ENCODE measurements at regions not wholly inside any gene's neighbourhood (a gene's known extent, or its start where the extent isn't known, plus 50 kb on each side); places are given as distances from the start of the nearest gene placed in this dataset.
A peak's percentile ranks its signal among the peaks of the same experiment; 100 is the strongest.

DNA sequence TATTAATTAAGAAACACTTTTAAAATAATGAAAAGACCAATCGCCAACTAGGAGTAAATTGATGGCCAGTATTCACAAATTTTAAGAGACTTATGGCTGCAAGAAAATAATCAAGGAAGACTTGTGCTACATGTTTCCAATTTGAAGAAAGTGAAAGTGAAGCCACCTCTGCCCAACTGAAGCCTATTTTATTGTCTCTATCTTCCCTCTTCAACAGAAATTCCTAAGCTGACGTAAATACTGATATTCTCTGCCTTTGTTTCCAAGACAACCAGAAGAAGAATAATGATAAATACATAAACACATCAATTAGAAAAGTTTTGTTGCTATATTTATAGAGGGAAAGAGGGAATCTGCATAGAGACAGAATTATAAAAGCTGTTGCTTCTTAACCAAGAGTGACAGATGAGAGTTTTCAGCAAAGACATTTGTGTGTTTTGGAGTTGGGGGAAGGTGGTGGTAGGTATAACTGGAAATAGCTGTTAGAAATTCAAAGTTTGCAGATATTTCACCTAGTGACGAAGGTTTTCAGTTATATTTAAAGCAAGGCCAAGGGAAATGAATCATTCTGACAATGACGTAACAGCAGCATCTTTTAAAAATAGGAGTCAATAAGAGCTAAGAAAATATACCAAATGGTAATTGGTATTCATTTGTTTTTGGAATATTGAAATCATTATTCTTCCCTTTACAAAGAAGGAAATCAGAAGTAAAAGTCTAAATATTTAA is 576.6 kb upstream of the SORCS1 start:
- peak; percentile 25 for DNase-seq

DNA sequence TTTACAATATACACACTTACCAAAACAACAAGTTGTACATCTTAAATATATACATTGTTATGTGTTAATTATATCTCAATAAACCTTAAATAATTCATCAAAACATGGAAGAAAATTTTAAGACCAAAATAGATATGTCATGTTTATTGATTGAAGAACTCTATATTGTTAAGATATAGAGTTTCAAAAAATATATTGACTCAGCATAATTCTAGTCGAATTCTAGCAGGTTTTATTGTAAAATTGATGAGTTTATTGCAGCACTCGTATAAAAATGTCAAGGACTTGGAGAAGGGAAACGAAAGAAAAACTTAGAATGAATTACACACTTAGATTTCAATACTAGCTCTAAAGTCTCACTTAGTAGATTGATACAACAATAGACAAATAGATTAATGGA is 575.4 kb upstream of the SORCS1 start:
- no peak for DNase-seq

DNA sequence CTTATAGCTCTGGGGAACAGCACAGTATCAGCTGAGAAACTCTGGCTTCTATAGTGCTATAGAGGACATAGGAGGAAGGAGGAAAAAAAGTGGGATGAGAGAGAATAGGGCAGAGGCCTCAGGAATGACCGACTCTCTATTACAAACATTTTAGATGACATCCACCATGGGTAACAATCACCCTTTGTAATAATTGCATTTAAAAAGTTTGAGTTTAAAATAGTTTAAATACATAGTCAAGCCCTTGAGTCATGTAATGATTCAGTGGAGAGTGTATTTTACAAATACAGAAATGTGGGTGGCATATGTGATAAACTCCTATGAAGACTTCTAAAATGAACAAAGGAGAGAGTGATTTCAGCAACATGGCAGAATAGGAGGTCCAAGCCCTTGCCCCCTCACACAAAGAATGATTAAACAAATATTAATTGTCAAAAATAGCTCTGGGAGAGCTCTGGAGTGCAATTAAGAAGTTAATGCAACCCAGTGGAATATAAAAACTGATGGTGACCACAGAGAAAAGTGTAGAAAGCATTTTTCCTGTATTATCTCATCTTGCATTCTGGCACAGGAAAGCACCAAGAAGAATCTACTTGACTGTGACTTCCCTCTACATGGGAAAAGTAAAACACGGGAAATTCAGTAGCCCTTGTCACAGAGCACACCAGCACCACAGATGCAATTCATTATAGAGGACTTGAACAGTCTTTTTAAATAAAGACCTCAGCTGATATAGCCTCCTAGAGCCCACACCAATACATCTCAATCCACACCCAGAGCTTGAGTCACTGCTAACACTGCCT is 569.0 kb upstream of the SORCS1 start:
- peak; percentile 73 for DNase-seq

DNA sequence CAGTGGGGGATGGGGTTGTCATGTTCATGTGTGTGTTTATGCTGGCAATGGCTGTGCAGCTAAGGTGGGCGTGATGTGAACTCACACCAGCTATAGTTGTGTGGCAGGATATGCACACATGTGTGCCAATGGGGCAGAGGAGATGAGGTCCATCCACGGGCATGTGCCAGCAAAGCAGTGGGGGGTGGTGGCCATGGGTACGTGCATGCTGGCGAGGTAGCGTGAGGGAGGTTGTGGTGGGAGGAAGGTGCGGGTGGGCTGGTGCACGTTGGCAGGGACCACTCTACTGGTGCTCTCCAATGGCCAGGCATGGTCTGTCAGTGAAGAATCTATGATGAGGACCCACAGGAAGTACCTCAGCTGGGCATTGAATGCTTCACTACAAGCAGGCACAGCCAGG is 567.5 kb upstream of the SORCS1 start:
- DNase-seq, result no peak

DNA sequence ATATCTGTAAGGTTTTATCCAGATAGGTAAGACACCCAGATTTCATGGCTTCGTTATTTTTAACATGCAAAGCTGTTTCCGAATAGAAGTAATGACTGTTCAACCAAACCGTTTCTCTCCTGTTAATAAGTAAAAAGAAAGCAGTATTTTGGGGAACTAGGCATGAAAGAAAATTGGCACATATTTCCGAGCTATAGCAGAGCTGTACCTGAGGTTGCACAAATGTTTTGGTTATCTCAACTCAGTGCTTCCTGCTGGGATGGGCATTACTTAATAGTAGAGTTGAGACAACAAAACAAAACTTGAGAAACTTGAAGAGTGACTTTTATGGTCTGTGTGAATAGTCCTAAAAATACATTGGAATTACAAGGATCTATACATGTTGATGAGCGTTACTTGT is 564.3 kb upstream of the SORCS1 start:
- DNase-seq, result no peak

DNA sequence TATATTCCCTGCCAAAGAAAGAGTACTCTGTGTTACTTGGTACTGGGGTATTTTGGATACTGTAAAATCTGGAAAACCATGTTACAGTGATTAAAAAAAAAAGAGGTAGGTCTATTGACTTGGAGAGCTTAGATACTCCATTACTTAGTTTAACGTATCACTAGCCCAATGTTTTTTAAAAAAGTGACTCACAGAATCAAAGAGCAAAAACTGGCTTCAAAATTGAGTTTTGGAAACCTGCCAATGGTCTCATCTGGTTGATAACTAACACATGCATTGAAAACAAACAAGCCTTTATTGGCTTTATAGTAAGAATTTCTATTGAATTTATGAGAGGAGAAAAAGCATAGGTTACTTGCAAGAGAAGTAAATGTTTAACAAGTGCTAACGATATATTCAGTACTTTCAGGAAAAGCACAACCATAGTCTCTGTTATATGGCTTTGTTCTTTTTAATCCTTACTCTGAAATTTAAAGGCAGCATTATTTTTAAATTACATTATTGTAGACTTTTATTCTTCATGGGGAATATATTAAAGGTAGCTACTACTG is 563.3 kb upstream of the SORCS1 start:
- peak; percentile 59 for DNase-seq

DNA sequence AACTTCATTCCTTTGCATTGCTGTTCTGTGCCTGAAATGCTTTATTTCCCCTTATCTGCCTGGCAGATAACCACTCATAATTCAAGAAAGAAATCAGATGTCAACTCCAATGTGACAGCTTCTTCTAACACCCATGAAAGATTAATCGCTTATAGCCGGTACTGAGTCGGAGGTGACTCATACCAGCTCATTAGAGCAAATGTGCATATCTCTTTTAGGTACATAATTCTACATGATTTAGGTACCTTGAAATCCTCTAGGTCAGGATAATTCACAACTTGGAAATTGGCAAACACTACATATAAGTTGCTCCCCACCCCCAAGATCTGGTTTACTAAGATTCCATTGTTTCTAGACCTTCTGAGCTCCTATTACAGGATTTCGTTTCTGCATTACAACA is 554.4 kb upstream of the SORCS1 start:
- no peak for DNase-seq

DNA sequence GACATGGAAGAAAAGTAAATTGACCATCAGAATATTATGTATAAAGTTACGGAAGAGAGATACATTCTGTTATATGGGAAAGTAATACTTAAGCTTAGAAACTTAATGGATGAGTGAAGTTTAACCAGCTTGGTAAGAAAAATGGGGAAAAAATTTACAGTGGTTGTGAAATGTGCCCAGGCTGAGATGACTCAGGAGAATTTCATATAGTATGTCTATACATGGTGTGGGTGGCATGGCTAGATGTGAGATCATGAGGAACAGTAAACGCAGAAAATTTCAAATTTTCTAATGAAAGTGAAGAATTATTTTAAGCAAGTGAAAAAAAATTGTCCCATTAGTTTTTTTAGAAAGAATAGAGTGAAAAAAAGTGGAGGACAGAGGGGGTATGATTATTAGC is 552.5 kb upstream of the SORCS1 start:
- no peak for DNase-seq

DNA sequence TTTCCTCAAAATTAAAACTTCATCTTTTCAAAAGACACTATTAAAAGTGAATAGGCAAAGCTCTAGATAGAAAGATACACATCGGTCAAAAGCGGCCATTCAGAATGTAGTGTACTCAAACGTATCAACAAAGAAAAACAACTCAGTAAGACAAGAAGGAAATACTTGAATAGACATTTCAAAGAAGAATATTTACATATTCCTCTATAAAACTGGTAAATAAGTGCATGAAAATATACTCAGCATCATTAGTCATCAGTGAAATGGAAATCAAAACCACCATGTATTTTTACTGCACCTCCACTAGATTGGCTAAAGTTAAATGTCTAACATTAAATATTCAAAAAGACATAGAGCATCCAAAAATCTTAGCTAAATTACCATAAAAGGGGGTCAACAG is 551.1 kb upstream of the SORCS1 start:
- no peak for DNase-seq

DNA sequence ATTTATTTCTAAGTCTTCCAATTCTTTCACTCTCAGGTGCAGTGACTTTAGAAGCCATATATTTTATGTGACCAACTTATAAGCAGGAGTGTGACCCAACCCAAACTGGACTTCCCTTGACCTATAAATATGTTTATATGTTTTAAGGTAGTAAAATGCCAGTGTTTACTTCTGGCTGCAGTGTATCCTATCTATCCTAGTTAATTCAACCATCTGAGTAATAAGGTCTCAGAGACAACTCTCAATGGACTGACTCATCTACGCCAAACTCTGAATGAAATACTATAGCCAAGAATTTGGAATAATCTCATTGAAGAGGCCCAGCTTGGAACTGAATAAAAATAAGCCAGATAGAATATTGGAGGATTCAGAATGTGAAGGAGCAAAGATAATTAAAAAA is 544.5 kb upstream of the SORCS1 start:
- peak; percentile 10 for DNase-seq

DNA sequence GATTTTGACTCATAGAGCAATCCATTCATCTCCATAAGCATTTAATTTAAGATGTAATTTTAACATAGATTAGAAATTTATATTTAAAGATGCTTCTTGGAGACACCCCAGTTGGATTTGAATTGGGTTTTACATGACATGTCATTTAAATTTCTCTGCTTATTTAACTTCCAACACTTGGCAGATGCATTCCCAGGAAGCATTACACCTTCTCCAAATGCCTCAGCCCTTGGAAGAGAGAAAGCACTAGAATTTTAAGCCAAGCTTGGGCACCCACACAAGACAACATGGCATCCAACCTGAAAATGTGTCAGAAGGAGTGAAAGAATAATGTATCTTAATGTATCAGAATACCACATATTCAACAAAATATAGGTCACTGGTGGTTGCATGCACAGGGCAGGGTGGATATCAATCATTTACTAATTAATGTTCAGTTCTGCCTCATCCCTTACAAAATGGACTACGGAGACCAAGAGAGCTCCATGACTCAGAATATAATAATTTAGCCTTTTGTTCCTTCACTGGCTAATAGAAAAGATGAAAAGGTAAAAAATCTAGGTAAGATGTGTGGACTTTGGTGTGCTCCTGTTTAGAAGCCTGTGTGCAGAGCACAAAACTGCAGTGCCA is 541.7 kb upstream of the SORCS1 start:
- DNase-seq, result no peak

DNA sequence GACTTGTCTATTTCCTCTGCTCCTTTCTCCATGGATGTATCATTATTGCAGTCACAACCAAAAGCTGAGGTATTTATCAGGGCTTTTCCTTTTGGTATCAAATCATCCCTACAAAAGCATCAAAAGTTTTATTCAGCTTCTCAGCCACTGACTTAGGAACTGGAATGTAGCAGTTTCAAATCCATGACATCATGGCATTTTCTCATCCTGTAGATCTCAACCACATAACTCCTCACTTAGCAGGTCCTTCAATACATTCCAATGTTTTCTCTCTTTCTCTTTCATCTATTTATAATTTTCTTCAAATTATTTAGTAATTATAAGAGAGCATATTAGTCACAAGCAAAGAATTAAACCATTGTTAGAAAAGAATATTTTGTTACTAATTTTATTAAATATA is 537.4 kb upstream of the SORCS1 start:
- DNase-seq, result peak; percentile 2

DNA sequence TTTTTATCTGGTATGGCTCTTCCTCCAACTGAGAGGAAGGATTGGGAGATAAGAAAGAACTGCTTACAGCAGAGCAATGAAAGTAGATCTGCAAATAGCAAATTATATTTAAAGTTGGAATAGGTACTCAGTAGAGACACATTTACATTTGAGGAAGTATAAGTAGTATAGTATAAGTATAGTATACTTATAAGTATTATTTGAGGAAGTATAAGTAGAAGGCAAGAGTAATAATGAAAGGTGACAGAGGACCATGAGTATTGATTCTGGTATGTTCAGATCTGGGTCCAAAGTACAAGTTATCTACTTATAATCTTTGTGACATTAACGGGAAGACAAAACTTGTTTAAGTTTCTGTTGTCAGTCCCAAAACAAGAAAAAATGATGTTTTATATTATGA is 527.6 kb upstream of the SORCS1 start:
- DNase-seq, result no peak

DNA sequence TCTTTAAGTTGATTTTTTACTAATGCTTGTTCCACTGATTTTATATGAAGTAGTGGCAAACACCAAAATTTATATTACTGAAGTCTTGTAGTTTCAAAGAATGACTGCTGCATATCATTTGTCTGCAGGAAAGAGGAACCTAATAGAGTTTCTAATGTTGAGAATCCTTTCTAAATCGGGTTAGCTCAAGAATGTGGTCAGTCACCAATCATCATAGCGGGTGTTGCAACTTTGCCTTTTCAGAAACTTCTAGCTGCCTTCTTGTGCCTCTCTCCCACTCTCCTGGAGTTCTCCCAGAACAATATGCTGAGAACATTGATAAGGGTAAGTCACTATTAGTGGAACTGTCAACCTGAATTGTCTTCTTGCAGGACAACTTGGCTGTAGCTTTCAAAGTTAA is 524.8 kb upstream of the SORCS1 start:
- no peak for DNase-seq

DNA sequence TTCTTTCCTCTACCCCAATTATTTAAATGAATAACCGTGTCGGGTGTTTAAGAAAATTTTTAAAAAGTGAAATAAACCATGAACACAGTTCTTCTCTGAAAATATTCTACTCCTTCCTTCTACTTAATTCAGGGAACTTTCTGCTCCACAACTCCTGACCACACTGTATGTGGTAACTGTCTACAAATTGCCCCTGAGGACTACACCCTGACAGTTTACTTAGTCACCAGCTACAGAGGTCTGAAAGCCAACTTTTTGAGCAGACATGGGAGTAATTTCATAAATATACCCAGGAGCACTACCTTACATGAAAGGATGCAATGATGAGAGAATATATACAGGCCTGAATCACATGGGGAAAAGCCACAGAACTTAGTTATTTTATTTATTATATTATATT is 523.2 kb upstream of the SORCS1 start:
- no peak for DNase-seq

DNA sequence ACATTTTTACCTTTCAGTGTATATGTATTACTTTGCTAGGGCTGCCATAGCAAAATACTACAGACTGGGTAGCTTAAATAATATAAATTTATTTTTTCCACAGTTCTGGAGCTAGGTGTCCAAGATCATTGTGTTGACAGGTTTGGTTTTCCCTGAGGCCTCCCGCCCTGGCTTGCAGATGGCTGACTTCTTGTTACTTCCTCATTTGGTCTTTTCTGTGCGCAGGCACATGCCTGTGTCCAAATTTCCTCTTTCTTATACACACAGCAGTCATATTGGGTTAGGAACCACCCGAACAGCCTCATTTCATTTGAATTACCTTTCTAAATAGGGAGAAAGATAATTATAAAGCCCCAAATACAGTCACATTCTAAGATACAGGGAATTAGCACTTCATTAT is 521.6 kb upstream of the SORCS1 start:
- DNase-seq, result no peak

DNA sequence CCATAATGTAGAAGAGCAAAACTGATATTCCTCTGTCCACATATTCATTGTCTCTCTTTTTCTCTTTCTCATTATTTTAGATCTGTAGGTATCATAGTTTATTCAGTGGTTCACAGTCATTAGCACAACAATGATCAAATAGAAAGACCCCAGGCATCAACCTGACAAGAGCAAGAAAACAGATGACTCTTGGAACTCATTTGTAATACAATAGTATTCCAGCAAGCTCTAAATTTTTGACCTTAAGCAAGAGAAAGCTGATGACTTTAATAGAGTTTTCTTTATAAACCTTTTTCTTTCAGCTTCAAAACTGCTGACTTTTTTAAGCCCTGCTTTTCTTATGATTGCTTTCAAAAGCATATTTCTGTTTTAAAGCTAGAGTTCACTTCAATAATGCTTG is 507.5 kb upstream of the SORCS1 start:
- DNase-seq, result no peak

DNA sequence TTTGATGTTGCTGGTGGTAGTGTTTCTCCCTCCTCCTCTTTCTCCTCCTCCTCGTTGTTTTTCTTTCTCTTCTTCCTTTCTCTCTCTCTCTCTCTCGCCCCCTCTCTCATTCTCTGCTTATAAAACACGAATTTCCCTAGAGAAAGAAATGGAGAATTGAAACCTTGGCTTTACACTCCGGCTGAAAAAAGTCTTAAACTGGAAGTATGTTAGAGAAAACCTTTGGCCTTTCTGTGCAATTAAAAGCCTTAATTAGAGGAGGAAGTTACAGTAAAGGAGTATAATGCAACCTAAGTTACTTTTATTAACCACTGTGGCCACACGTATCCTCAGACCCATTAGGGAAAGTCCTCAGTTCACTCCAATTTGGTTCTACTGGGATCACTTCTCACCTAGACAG is 501.7 kb upstream of the SORCS1 start:
- no peak for DNase-seq

DNA sequence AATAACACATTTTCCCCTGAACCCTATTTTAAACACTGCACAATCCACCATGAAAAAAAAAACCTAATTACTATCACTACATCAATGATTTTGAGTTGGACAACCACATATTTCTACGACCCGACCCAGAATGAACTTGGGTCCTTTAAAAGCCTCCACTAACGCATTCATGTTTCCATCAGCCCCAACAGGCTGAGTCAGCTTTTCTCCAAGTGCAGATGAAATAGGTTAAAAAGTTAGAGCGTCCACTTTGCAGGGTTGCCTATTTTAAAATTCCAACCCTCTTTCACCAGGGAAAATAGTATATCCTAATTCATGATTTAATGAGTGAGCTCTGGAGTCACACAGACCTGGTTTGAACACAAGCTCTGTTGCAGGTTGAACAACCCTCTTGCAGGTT is 501.0 kb upstream of the SORCS1 start:
- DNase-seq, result no peak

DNA sequence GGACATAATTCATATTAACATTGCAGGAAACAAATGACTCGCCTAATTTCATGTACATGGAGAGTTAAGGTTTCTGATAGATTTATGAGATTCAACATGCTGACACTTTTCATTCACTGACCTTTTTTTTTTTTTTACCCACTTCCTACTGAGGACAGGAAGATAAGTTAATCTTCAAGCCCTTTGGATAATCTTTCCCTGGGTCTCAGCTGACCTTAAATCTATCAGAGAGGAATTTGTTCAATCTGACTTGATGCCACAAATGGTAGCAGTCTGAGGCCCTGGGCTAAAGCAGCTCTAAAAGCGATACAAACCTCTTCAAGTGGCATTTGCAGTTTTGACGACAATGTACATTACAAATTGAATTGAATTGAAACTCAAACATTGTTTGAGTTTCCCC is 493.3 kb upstream of the SORCS1 start:
- no peak for DNase-seq

DNA sequence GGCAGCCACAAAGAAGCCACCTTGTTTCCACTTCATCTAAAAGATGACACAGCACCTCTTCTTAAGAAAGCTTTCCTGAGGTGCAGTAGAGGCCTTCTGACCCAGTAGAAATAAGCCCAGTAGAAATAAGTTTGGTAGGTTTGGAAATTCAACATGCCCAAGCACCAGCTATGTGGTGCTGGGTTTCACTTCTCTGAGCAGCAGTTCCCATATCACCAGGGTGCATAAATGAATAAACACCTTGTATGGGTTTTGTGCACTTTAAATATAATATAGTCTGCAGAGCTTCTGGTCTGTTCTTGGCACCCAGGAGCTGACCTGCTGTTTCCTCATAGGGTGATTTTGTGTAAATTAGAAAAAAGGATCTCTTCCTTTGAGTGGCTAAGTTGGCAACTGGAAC is 492.4 kb upstream of the SORCS1 start:
- DNase-seq, result no peak

DNA sequence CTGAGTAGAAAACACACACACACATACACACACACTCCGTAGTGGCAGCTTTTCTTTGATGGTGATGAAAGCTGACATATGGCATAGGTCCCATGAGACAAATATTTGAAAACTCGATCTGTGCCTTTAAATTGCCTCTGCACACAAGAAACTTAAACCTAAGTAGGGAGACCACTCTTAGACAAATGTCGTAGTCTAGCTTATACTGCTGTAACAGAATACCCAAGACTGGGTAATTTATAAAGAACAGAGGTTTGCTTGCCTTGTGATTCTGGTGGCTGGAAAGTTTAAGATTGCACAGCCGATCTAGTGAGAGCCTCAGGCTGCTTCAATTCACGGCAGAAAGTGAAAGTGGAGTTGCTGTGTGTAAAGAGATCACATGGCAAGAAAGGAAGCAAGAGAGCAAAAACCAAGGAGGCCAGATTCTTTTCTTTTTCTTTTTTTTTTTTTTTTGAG is 489.4 kb upstream of the SORCS1 start:
- DNase-seq, result peak; percentile 54

DNA sequence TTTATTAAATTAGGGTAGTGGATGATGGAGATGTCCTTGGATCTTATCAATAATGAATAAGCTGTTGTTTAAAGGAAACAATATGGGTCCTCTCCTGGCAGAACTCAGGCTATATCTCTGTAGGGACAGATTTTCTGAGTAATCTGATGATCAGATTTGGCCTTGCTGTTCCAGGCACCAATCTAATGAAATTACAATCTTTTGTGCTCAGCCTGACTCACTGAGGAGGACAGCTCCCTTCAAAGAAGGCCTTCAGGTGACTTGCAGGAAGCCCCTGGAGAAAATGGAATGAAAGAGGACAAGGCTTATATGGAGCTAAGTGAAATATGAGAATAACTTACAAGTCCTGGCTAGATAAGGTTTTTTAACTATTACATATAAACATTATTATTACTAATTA is 486.4 kb upstream of the SORCS1 start:
- DNase-seq, result no peak

DNA sequence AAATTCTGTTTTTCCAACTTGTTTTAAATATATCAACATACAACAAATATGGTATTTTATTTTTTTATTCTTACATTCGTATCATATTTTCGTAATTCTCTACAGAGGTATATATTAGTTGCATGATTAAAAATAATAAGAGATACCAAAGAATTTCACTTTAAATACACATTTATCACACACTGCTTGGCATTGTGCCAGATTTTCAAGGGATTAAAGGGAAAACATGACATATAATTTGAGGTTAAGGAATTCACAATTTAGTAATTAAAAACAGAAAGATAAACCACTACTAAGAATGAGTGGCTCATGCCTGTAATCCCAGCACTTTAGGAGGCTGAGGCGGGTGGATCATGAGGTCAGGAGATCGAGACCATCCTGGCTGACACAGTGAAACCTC is 484.7 kb upstream of the SORCS1 start:
- DNase-seq, result no peak
